GM18520 (cell line): ENCODE measurements at regions not wholly inside any gene's neighbourhood (a gene's known extent, or its start where the extent isn't known, plus 50 kb on each side); places are given as distances from the start of the nearest gene placed in this dataset.

Source experiments
- ATAC-seq: cut with Tn5 transposase; IDR thresholded peaks from one replicate; pipeline ENCODE4 v1.9.1; 2021; ENCODE audit not compliant: unreplicated experiment

DNA sequence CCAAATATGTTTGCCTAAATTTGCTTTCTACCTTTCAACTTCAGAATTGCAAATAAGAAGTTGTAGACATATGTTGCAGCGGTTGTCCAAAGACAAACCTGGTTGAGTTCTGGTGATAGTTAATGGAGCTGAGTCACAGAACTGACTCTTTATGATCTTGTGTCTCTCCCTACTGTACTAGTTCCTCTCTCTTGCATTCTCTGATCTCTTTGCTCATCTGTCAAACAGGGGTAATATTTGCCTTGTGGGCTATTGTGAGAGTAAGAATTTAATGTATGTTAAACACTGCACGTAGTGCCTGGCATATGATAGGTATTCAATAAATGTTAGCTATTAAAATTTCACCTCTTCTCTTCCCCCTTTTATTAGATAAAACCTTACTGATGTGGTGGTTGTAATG, 283.5 kb upstream of the RGS6 start:
- ATAC-seq = no peak

DNA sequence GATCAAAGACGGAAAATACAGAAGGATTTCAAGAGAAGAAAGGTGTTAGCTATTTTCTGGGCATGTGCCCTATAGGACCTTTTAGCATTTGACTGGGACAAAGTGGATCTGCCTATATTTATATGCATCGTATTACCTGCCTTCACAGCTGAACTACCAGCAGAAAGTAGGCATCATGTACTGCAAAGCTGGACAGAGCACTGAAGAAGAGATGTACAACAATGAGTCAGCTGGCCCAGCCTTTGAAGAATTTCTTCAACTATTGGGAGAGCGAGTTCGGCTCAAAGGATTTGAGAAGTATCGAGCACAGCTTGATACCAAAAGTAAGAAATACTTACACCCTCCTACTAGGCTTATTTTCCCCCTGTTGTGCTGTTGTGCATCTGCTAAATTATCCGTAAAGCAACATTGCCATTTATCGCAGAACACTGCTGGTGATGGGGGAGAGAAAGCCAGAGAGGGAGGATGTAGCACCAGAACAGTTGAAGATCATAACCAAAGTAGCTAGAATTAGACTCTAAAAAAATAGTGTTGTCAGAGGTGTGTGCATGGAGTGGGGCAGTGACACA, 282.0 kb upstream of the RGS6 start:
- no peak for ATAC-seq

DNA sequence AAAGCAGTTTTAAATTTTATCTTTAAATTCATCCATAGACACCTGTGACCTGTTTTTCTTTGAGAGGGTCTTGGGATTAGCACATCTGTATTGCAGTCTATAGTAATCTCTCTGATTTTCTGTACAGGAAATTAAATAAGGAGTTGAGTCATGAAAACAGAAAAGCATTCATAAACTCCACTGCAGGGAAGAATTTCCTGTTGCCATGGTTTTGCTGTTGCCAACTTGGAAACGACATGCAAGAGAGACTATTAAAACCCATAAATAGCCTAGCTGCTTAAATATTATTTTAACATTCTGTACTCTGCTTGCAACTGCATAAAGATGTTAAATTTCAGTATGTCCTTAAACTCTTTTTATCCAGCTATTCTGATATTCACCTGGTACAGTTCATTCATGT, 281.0 kb upstream of the RGS6 start:
- ATAC-seq = no peak

DNA sequence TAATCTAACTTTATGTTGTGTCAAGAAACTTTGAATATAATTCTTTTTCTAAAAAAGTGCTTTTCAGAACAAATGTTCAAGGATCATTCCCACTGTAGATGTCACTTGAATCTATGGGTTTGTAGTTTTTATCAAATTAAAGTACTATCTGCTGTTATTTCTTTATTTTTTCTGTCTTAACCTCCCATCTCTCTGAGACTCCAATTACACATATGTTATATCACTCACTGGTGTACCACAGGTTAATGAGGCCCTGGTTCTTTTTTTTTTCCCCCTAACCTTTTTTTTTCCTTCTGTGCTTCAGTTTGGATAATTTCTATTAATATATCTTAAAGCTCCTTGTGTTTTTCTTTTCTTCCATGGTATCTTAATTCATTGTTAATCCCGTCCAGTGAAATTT, 279.9 kb upstream of the RGS6 start:
- ATAC-seq = no peak

- ATAC-seq = no peak
Measured at GRCh38 chr14:71654810-71655209, 277.4 kb upstream of the RGS6 start.

DNA sequence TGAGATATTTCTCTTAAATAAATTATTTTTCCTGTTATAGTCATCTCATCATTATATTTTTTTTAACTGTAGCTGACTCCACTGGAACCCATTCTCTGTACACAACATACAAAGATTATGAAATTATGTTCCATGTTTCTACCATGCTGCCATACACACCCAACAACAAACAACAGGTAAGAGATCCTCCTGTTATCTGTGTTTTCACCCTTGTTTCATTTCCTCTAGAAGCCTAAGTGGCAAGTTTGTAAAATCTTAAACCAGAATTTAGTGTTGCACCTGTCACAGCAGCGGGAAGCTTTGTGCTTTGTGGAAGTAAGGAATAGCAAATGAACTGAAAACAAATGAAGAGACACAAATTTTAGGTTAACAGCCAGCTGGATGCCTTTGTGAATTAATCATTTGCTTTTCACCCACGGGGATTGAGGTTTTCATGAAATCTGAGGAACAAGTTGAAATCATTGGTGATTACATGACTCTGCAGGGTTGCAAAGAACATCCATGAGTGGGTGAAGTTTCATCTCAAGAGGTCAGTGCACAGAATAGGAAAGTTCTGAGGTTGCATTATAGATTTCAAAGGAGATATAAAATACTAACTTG, 273.9 kb upstream of the RGS6 start:
- no peak for ATAC-seq

DNA sequence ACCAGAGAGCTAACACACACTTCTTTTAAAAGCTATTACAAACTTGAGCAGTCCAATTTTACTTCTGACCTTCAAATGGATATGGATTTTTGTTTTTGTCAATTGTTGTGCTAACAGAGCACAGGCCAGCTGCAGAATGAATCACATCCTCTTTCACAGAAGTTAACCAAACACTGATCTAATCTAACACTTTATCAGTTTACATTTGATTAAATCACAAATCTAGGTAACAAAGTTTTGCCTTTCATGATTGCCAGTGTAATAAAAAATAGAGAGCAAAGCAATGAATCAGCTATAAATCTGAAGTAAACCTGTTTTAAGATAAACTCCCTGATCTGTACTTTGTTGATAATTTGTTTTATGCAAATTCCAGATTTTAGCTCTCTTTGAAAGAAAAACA, 273.1 kb upstream of the RGS6 start:
- ATAC-seq = no peak

- ATAC-seq = no peak
Measured at GRCh38 chr14:71661441-71661840, 270.8 kb upstream of the RGS6 start.

DNA sequence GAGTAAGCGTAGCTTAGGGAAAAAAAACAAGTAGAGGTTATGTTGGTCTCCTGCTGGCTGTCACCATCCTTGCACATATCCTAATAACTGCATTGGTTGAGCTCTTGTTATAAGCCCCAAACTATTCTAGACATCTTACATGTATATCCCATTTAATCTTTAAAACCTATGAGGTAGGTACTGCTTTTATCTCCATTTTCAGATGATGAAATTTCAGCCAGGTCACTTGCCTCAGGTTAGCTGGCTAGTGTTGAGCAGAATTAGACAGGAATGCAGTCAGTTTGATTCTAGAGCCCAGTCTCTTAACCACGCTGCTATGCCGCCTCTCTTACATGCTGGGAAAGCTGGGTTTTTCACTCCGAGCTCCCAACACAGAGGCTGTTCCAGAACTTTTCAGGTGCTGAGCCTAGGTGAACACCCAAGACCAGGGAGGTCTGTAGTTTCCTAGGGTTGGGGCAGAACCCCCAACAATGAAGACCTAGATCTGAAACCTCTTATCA, 269.9 kb upstream of the RGS6 start:
- ATAC-seq = no peak

GRCh38 chr14:71665157-71665556, 267.1 kb upstream of the RGS6 start:
- ATAC-seq = no peak

DNA sequence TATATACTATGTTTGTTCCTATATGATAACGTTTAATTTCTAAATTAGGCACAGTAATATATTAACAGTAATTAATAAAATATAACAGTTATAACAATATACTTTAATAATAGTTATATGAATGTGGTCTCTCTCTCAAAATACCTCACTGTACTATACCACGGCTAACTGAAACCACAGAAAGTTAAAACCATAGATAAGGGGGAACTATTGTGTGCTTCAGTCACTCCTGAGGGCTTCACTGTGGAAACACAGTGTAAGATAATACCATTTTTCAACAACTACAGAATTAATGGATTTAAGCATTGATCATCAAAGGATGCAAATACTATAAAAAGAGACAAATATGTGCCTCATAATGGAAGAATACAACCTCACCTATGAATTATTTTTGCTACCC, 266.4 kb upstream of the RGS6 start:
- ATAC-seq = no peak

DNA sequence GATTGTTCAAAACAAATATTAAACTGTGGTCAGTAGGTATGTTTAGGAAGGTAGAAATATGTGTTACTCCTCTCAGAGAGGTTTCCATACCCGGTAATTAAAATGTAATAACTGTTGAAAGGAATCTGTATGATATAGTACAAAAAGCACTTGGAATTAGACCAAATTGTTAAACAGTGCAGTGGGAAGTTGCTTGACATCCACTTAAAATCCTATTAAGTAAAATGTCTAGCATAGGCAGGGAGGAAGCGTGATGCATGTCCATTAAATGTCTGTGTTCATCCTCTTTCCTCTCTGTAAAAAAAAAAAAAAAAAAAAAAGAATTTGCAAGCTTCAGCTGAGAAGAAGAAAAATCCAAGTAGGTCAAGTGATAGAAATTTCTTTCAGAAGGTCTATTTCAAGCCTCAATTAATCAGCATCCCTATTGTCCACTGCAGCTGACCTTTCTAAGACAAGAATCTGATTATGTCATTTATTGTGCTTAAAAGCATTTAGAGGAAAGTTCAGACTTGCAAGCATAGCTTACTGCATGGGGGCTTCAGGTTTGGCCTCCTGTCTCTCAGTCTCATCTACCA, 265.6 kb upstream of the RGS6 start:
- ATAC-seq = no peak

- ATAC-seq = no peak
Measured at GRCh38 chr14:71668186-71668912, 263.9 kb upstream of the RGS6 start.

DNA sequence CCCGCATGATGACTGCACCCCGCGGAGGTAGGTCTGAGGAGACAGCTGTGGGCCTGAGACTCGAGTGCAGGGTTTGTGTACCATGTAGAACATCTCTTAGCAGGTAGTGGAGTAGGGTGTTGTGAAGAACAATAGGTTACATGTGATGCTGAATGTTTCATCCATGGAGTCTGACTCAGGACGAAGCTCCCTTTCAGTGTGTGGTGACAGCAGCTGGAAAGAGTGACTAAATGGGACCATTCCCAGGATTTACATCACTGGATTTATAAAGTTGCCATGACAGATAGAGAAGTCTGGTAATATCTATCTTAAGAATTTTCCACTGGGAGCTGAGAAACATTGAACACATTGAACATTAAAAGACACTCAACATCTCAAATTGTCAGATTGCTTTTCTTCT, 259.6 kb upstream of the RGS6 start:
- no peak for ATAC-seq

GRCh38 chr14:71675126-71675899, 256.9 kb upstream of the RGS6 start:
- ATAC-seq = no peak

DNA sequence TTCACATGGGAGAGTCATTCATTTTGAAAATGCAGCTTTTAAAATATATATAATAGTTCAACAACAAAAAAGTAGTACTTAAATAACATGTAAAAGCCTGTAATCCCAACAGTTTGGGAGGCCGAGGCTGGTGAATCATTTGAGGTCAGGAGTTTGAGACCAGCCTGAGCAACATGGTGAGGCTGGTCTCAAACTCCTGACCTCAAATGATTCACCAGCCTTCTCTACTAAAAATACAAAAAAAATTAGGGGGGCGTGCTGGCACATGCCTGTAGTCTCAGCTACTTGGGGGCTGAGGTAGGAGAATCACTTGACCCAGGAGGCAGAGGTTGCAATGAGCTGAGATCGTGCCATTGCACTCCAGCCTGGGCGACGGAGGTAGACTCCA, 256.3 kb upstream of the RGS6 start:
- ATAC-seq = no peak

DNA sequence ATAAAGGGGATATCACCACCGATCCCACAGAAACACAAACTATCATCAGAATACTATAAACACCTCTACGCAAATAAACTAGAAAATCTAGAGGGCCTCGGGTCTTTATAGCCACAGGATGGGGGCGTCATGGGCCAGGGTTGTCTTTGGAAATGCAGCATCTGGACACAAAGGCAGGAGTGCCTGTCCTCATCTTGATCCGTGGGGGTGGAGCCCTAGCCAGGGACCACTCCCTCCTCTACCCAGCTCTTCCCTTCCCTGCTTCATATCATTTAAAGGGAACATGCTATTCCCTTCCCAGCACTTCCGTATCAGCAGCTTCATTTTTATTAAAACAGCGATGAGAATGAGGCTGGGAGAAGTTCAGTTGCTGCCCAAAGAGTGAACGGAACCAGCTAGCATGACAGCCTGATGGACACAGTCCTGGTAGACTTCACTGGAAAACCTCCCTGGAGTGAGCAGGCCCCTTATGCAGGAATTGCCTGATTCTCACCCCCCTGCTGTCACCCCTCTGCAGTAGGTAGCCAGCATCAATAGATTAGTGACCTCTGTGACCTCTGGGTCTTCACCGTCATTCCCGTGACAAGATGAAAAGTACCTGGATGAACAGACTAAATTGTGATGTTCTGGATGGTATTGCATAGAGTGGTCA, 251.4 kb upstream of the RGS6 start:
- ATAC-seq = no peak

GRCh38 chr14:71682337-71682736, 249.9 kb upstream of the RGS6 start:
- ATAC-seq = no peak

DNA sequence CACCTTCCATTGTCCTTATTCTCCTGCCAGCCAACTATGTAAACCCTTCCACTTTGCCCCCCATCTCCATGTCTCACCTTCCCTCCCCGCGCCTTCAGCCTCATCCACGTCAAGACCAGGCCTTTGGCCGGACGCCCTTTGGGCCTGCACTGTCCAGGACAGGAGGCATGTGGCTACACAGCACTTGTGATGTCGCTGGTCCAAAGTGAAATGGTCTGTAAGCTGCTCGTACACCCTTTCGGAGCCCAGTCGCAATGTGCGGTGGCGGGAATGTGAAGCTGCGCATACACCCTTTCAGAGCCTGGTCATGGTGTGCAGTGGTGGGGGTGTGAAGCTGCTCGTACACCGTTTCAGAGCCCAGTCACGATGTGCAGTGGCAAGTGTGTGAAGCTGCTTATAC, 247.9 kb upstream of the RGS6 start:
- no peak for ATAC-seq

DNA sequence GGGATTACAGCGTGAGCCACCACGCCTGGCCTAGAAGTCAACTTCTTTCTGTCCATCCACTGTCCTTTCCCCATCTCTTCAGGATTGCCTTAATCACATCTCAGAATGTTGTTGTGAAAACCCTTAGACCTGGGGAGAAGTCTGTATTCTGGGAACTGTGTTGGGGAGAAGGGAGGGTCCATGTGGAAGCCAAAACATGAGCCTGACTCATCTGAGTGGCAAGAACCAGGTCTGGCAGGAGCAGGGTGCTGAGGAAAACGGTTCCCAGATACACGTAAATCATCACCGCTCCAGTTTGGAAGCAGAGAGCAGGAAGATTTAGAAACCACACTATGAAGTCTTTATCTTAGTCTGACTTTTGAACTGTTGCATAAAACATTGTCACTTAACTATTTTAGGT, 245.6 kb upstream of the RGS6 start:
- ATAC-seq = no peak
